OCI-LY1 (cell line): ENCODE measurements at regions not wholly inside any gene's neighbourhood (a gene's known extent, or its start where the extent isn't known, plus 50 kb on each side); places are given as distances from the start of the nearest gene placed in this dataset.

Experiments
- H2AFZ ChIP-seq: fragments of 200-600 bp; sonication (generic), shearing (Covaris generic); 2 replicates; pipeline ENCODE4 v1.6.0; 2014; ENCODE audit warnings: antibody characterized with exemption, mild to moderate bottlenecking, low read length
- H3F3A ChIP-seq: fragments of 200-600 bp; sonication (generic), shearing (Covaris generic); 2 replicates; pipeline ENCODE4 v1.6.0; 2014; ENCODE audit warnings: mild to moderate bottlenecking, antibody characterized with exemption, low read length, moderate library complexity; ENCODE audit not compliant: insufficient read depth
- H3K27ac ChIP-seq: fragments of 200-600 bp; sonication (generic); 2 replicates; pipeline ENCODE4 v1.5.1; 2014; ENCODE audit warnings: low read length, mixed run types, mild to moderate bottlenecking, low read depth; ENCODE audit not compliant: poor library complexity, severe bottlenecking
- H3K27me3 ChIP-seq: fragments of 200-600 bp; sonication (generic); 2 replicates; pipeline ENCODE4 v1.6.0; 2014; ENCODE audit warnings: antibody characterized with exemption, mild to moderate bottlenecking, low read length, moderate library complexity; ENCODE audit not compliant: insufficient read depth
- H3K36me3 ChIP-seq: fragments of 200-600 bp; sonication (generic); 2 replicates; pipeline ENCODE4 v1.6.1; 2014; ENCODE audit warnings: mild to moderate bottlenecking, antibody characterized with exemption, low read length, moderate library complexity, mixed read lengths; ENCODE audit not compliant: insufficient read depth
- H3K4me1 ChIP-seq: fragments of 200-600 bp; sonication (generic); 2 replicates; pipeline ENCODE4 v1.5.1; 2014; ENCODE audit warnings: mild to moderate bottlenecking, low read length, moderate library complexity; ENCODE audit not compliant: insufficient read depth, severe bottlenecking
- H3K4me2 ChIP-seq: fragments of 200-600 bp; sonication (generic), shearing (Covaris generic); 2 replicates; pipeline ENCODE4 v1.6.1; 2014; ENCODE audit warnings: low read length
- H3K4me3 ChIP-seq: fragments of 200-600 bp; sonication (generic); 2 replicates; pipeline ENCODE4 v1.5.1; 2014; ENCODE audit warnings: low read length, low read depth, mild to moderate bottlenecking, mixed read lengths; ENCODE audit not compliant: poor library complexity, severe bottlenecking
- H3K79me2 ChIP-seq: fragments of 200-600 bp; shearing (Covaris generic); 2 replicates; pipeline ENCODE4 v1.6.1; 2016; ENCODE audit warnings: mixed run types, low read length, mixed read lengths; ENCODE audit not compliant: insufficient read depth
- H3K9ac ChIP-seq: fragments of 200-600 bp; sonication (generic), shearing (Covaris generic); 2 replicates; pipeline ENCODE4 v1.6.1; 2014; ENCODE audit warnings: mild to moderate bottlenecking, low read length, mixed read lengths
- H3K9me2 ChIP-seq: fragments of 200-600 bp; sonication (generic), shearing (Covaris generic); 2 replicates; pipeline ENCODE4 v1.6.1; 2014; ENCODE audit warnings: low read depth, mild to moderate bottlenecking, low read length, mixed read lengths
- H3K9me3 ChIP-seq: fragments of 200-600 bp; shearing (Covaris generic); 2 replicates; pipeline ENCODE4 v1.6.1; 2014; ENCODE audit warnings: low read length, mixed read lengths
- H4K20me1 ChIP-seq: fragments of 200-600 bp; sonication (generic), shearing (Covaris generic); 2 replicates; pipeline ENCODE4 v1.6.0; 2016; ENCODE audit warnings: mild to moderate bottlenecking, low read length; ENCODE audit not compliant: insufficient read depth
- CTCF ChIP-seq: fragments of 200-600 bp; sonication (generic), shearing (Covaris generic); IDR thresholded peaks from 2 replicates; pipeline ENCODE4 v1.5.1; 2017; ENCODE audit warnings: mild to moderate bottlenecking, antibody characterized with exemption, low read length, moderate library complexity, mixed read lengths
- EZH2 ChIP-seq: fragments of 200-600 bp; sonication (generic), shearing (Covaris generic); IDR thresholded peaks from 2 replicates; pipeline ENCODE4 v1.8.0; 2017; ENCODE audit warnings: borderline replicate concordance, mixed run types, mild to moderate bottlenecking, antibody characterized with exemption, low read length, moderate library complexity, mixed read lengths

GRCh38 chr14:34175574-34175973 lies 224.7 kb upstream of the EGLN3 start:
- no peaks in the 10 kb centered on the region for H3K9me2 ChIP-seq
- no peaks in the 10 kb centered on the region for H3F3A ChIP-seq
- no peak overlapping the region for H3K9ac ChIP-seq
- H4K20me1 ChIP-seq, result no peaks in the 10 kb centered on the region
- no peak overlapping the region for H3K4me2 ChIP-seq
- H3K4me3 ChIP-seq, result no peak overlapping the region
- no peaks in the 10 kb centered on the region for H3K36me3 ChIP-seq
- TF ChIP-seq CTCF, result no peak
- TF ChIP-seq EZH2, result no peak
- no peaks in the 10 kb centered on the region for H3K4me1 ChIP-seq
- H3K79me2 ChIP-seq, result no peaks in the 10 kb centered on the region
- no peak overlapping the region for H3K27ac ChIP-seq
- no peak overlapping the region for H2AFZ ChIP-seq
- no peaks in the 10 kb centered on the region for H3K27me3 ChIP-seq
- H3K9me3 ChIP-seq, result no peaks in the 10 kb centered on the region

- H3K9me2 ChIP-seq, result no peaks in the 10 kb centered on the region
- no peak overlapping the region for H3K4me3 ChIP-seq
- no peak overlapping the region for H2AFZ ChIP-seq
- no peak overlapping the region for H3K4me2 ChIP-seq
- H3K27ac ChIP-seq, result no peak overlapping the region
- no peaks in the 10 kb centered on the region for H4K20me1 ChIP-seq
- TF ChIP-seq CTCF, result no peak
- no peak for TF ChIP-seq EZH2
- H3K79me2 ChIP-seq, result no peaks in the 10 kb centered on the region
- H3K36me3 ChIP-seq, result no peaks in the 10 kb centered on the region
- H3F3A ChIP-seq, result no peaks in the 10 kb centered on the region
- H3K9ac ChIP-seq, result no peak overlapping the region
- no peaks in the 10 kb centered on the region for H3K27me3 ChIP-seq
- H3K9me3 ChIP-seq, result no peaks in the 10 kb centered on the region
- H3K4me1 ChIP-seq, result no peaks in the 10 kb centered on the region
Observed at GRCh38 chr14:34174973-34175372, 224.1 kb upstream of the EGLN3 start.

GRCh38 chr14:34173916-34174315 lies 223.0 kb upstream of the EGLN3 start:
- Histone ChIP-seq H3K27ac (no peak overlapping the region), H2AFZ (no peak overlapping the region), H3F3A (no peaks in the 10 kb centered on the region), H3K27me3 (no peaks in the 10 kb centered on the region), H3K9me3 (no peaks in the 10 kb centered on the region), H3K4me2 (no peak overlapping the region), H3K9me2 (no peaks in the 10 kb centered on the region), H3K4me1 (no peaks in the 10 kb centered on the region), H3K9ac (no peak overlapping the region), H3K36me3 (no peaks in the 10 kb centered on the region), H4K20me1 (no peaks in the 10 kb centered on the region), H3K79me2 (no peaks in the 10 kb centered on the region), H3K4me3 (no peak overlapping the region)
- no peak for TF ChIP-seq CTCF
- TF ChIP-seq EZH2, result no peak
